IMR-90 (cell line): ENCODE measurements at regions not wholly inside any gene's neighbourhood (a gene's known extent, or its start where the extent isn't known, plus 50 kb on each side); places are given as distances from the start of the nearest gene placed in this dataset.

Source experiments
- ATAC-seq: fragments of 200-7000 bp; cut with Tn5 transposase; 2 replicates; pipeline ENCODE4 v1.9.1; 2020; ENCODE audit warnings: low read depth, mild to moderate bottlenecking, moderate library complexity
- BruUV-seq: library from RNA; stranded (reverse); fragments of 400-500 nt; replicated peaks from 2 replicates; lab custom pipeline; 2021; lab: Mats Ljungman, UMichigan
- CTCF ChIA-PET: fragments of 300-600 bp; formaldehyde crosslinking; extraction: SDS; loops from one replicate; lab custom pipeline; 2021; ENCODE audit warnings: antibody characterized with exemption; lab: Yijun Ruan, JAX
- POLR2A ChIA-PET: fragments of 300-600 bp; sonication (Branson Sonifier 250); formaldehyde crosslinking; loops from one replicate; lab custom pipeline; 2022; ENCODE audit warnings: antibody characterized with exemption; ENCODE audit not compliant: unreplicated experiment; lab: Charles Lee
- DNase-seq: peaks from one replicate; pipeline ENCODE4 v3.0.0; 2013
- H2AFZ ChIP-seq: replicated peaks from 2 replicates; pipeline ENCODE3; 2013; ENCODE audit warnings: low read length, mild to moderate bottlenecking; ENCODE audit not compliant: poor library complexity
- H2AK5ac ChIP-seq: 2 replicates; pipeline ENCODE4 v1.6.1; 2013; ENCODE audit warnings: low read depth, low read length, inconsistent platforms
- H2AK9ac ChIP-seq: replicated peaks from 2 replicates; pipeline ENCODE3; 2013; ENCODE audit warnings: mild to moderate bottlenecking, low read depth, low read length, moderate library complexity; ENCODE audit not compliant: poor library complexity
- H2BK120ac ChIP-seq: 2 replicates; pipeline ENCODE4 v1.6.1; 2013; ENCODE audit warnings: low read depth, low read length, inconsistent platforms
- H2BK15ac ChIP-seq: 3 replicates; pipeline ENCODE4 v1.6.1; 2013; ENCODE audit warnings: low read depth, low read length, inconsistent platforms
- H2BK20ac ChIP-seq: 2 replicates; pipeline ENCODE4 v1.6.1; 2013; ENCODE audit warnings: low read depth, mild to moderate bottlenecking, inconsistent platforms, low read length, moderate library complexity
- H2BK5ac ChIP-seq: 2 replicates; pipeline ENCODE4 v1.6.1; 2013; ENCODE audit warnings: mild to moderate bottlenecking, low read depth, low read length, inconsistent platforms; ENCODE audit not compliant: poor library complexity, severe bottlenecking
- H3K14ac ChIP-seq: replicated peaks from 2 replicates; pipeline ENCODE4 v1.6.1; 2013; ENCODE audit warnings: low read depth, low read length, inconsistent platforms
- H3K18ac ChIP-seq: 2 replicates; pipeline ENCODE4 v1.6.1; 2013; ENCODE audit warnings: low read depth, low read length, control low read depth
- H3K23ac ChIP-seq: 2 replicates; pipeline ENCODE4 v1.6.1; 2013; ENCODE audit warnings: low read depth, low read length, inconsistent platforms
- H3K27ac ChIP-seq: 2 replicates; pipeline ENCODE4 v1.5.1; 2013; ENCODE audit warnings: mild to moderate bottlenecking, control low read depth, low read length; ENCODE audit not compliant: insufficient read depth
- H3K27me3 ChIP-seq: 2 replicates; pipeline ENCODE4 v1.6.1; 2013; ENCODE audit warnings: low read length; ENCODE audit not compliant: control insufficient read depth, insufficient read depth
- H3K36me3 ChIP-seq: 2 replicates; pipeline ENCODE4 v1.6.1; 2013; ENCODE audit warnings: low read length, mixed read lengths; ENCODE audit not compliant: control insufficient read depth, insufficient read depth
- H3K4ac ChIP-seq: 2 replicates; pipeline ENCODE4 v1.6.1; 2013; ENCODE audit warnings: low read depth, low read length, inconsistent platforms
- H3K4me1 ChIP-seq: 2 replicates; pipeline ENCODE4 v1.6.1; 2013; ENCODE audit warnings: low read length, mixed read lengths; ENCODE audit not compliant: control insufficient read depth, insufficient read depth
- H3K4me2 ChIP-seq: 2 replicates; pipeline ENCODE4 v1.6.1; 2013; ENCODE audit warnings: low read depth, mild to moderate bottlenecking, control low read depth, low read length, moderate library complexity
- H3K4me3 ChIP-seq: 2 replicates; pipeline ENCODE4 v1.5.1; 2013; ENCODE audit warnings: low read depth, mild to moderate bottlenecking, control low read depth, low read length, moderate library complexity; ENCODE audit not compliant: insufficient read depth
- H3K56ac ChIP-seq: 2 replicates; pipeline ENCODE4 v1.6.1; 2013; ENCODE audit warnings: low read length, inconsistent platforms; ENCODE audit not compliant: insufficient read depth; ENCODE audit errors: extremely low read depth
- H3K79me1 ChIP-seq, 2 experiments: 2 replicates each; pipeline ENCODE4 v1.6.1; 2013; ENCODE audit warnings: low read length in 2 of 2, inconsistent platforms in 1 of 2, low read depth in 1 of 2
- H3K9ac ChIP-seq: 2 replicates; pipeline ENCODE4 v1.6.1; 2013; ENCODE audit warnings: low read depth, low read length, control low read depth
- H3K9me1 ChIP-seq: 2 replicates; pipeline ENCODE4 v1.6.1; 2013; ENCODE audit warnings: low read length, inconsistent platforms; ENCODE audit not compliant: insufficient read depth
- H3K9me3 ChIP-seq: 2 replicates; pipeline ENCODE4 v1.6.1; 2013; ENCODE audit warnings: low read length; ENCODE audit not compliant: control insufficient read depth, insufficient read depth
- H4K20me1 ChIP-seq: 2 replicates; pipeline ENCODE4 v1.6.1; 2013; ENCODE audit warnings: low read length, inconsistent platforms; ENCODE audit not compliant: insufficient read depth
- H4K5ac ChIP-seq: 2 replicates; pipeline ENCODE4 v1.6.1; 2013; ENCODE audit warnings: mild to moderate bottlenecking, low read depth, low read length, control low read depth
- H4K8ac ChIP-seq, 2 experiments: 2 replicates each; pipeline ENCODE4 v1.6.1; 2013; ENCODE audit warnings: low read depth in 2 of 2, low read length in 2 of 2, control low read depth in 1 of 2, inconsistent platforms in 1 of 2
- H4K91ac ChIP-seq: 2 replicates; pipeline ENCODE4 v1.6.1; 2013; ENCODE audit warnings: low read depth, low read length, inconsistent platforms; ENCODE audit not compliant: insufficient read depth
- BHLHE40 ChIP-seq: fragments of 150-350 bp; IDR thresholded peaks from 2 replicates; pipeline ENCODE4 v1.6.1; 2016; ENCODE audit warnings: mild to moderate bottlenecking, low read depth, low read length
- CEBPB ChIP-seq: IDR thresholded peaks from 2 replicates; pipeline ENCODE4 v1.6.1; 2012; ENCODE audit warnings: low read depth, low read length, improper control_type of control experiment
- CHD1 ChIP-seq: IDR thresholded peaks from 2 replicates; pipeline ENCODE4 v1.6.1; 2012; ENCODE audit warnings: low read depth, low read length, improper control_type of control experiment
- ELK1 ChIP-seq: fragments of 150-350 bp; IDR thresholded peaks from 2 replicates; pipeline ENCODE4 v1.6.1; 2016; ENCODE audit warnings: low read depth, mild to moderate bottlenecking, low read length, moderate library complexity, borderline replicate concordance
- FOS ChIP-seq: fragments of 150-350 bp; IDR thresholded peaks from 2 replicates; pipeline ENCODE4 v1.6.1; 2016; ENCODE audit warnings: low read depth, low read length
- MAFK ChIP-seq: IDR thresholded peaks from 2 replicates; pipeline ENCODE4 v1.6.1; 2012; ENCODE audit warnings: low read depth, low read length, improper control_type of control experiment
- MAZ ChIP-seq: IDR thresholded peaks from 2 replicates; pipeline ENCODE4 v1.6.1; 2012; ENCODE audit warnings: low read depth, mild to moderate bottlenecking, low read length, improper control_type of control experiment, moderate library complexity, borderline replicate concordance
- MXI1 ChIP-seq: IDR thresholded peaks from 2 replicates; pipeline ENCODE4 v1.6.1; 2012; ENCODE audit warnings: low read depth, mild to moderate bottlenecking, low read length, moderate library complexity, borderline replicate concordance
- NFE2L2 ChIP-seq: fragments of 150-350 bp; IDR thresholded peaks from 2 replicates; pipeline ENCODE4 v1.6.1; 2016; ENCODE audit warnings: low read depth, mild to moderate bottlenecking, low read length
- POLR2A ChIP-seq: IDR thresholded peaks from 2 replicates; pipeline ENCODE4 v1.6.1; 2012; ENCODE audit warnings: mild to moderate bottlenecking, low read depth, low read length
- RAD21 ChIP-seq: IDR thresholded peaks from 2 replicates; pipeline ENCODE4 v1.6.1; 2012; ENCODE audit warnings: low read length, improper control_type of control experiment
- RCOR1 ChIP-seq: IDR thresholded peaks from 2 replicates; pipeline ENCODE4 v1.6.1; 2012; ENCODE audit warnings: mild to moderate bottlenecking, low read length, improper control_type of control experiment; ENCODE audit not compliant: insufficient replicate concordance
- RFX5 ChIP-seq: IDR thresholded peaks from 2 replicates; pipeline ENCODE4 v1.8.0; 2012; ENCODE audit warnings: low read depth, mild to moderate bottlenecking, low read length, moderate library complexity
- SMC3 ChIP-seq: fragments of 150-350 bp; IDR thresholded peaks from 2 replicates; pipeline ENCODE4 v1.6.1; 2016; ENCODE audit warnings: low read depth, mild to moderate bottlenecking, antibody characterized with exemption, low read length, moderate library complexity
- USF2 ChIP-seq: fragments of 150-350 bp; IDR thresholded peaks from 2 replicates; pipeline ENCODE4 v1.6.1; 2017; ENCODE audit warnings: mild to moderate bottlenecking, antibody characterized with exemption, low read length, low read depth
- WGBS, 2 experiments: methylation state at CpG; one replicate each; pipeline versions ENCODE4 v1.1.5 to v1.1.7; 2013; ENCODE audit warnings: missing lambda C conversion rate in 2 of 2; ENCODE audit not compliant: insufficient read length in 1 of 2; ENCODE audit errors: extremely low coverage in 2 of 2; 5-methylcytosine and 5-hydroxymethylcytosine counted together
- dilution Hi-C: fragments of 300-500 bp; cut with HindIII; formaldehyde crosslinking; loops from one replicate; pipeline ENCODE4 v1.14.3; 2018; ENCODE audit warnings: low sequenced_read_pairs; ENCODE audit not compliant: unreplicated experiment
- in situ Hi-C: fragments of 300-500 bp; cut with MboI; formaldehyde crosslinking; loops from 3 replicates; pipeline ENCODE4 v1.14.3; 2019; ENCODE audit warnings: low sequenced_read_pairs, inconsistent platforms, mixed read lengths
- intact Hi-C: fragments of 100-400 bp; cut with micrococcal nuclease; formaldehyde crosslinking; loops from 2 replicates; pipeline ENCODE4 v1.10.0; 2022

- dilution Hi-C loops (no loop called here), intact Hi-C loops (no loop called here), in situ Hi-C loops (no loop called here)
- no peaks in the 10 kb centered on the region for H3K27me3 ChIP-seq
- H2BK20ac ChIP-seq, result no peak overlapping the region
- no peaks in the 10 kb centered on the region for H3K4me1 ChIP-seq
- no peak overlapping the region for H3K23ac ChIP-seq
- no peak overlapping the region for H4K8ac ChIP-seq
- no peak overlapping the region for H4K91ac ChIP-seq
- no peak overlapping the region for H2BK120ac ChIP-seq
- no peaks in the 10 kb centered on the region for H3K79me1 ChIP-seq
- no peak overlapping the region for H3K18ac ChIP-seq
- DNase-seq (no peak), ATAC-seq (no peak)
- H3K9ac ChIP-seq, result no peak overlapping the region
- no peak overlapping the region for H3K4me3 ChIP-seq
- H3K27ac ChIP-seq, result no peak overlapping the region
- no peaks in the 10 kb centered on the region for H3K9me3 ChIP-seq
- H2BK15ac ChIP-seq, result no peak overlapping the region
- WGBS, 2 experiments, result no CpG with 5 or more reads among the region's 4 CpGs
- ChIA-PET CTCF (no interaction called here), POLR2A (no interaction called here)
- no peaks in the 10 kb centered on the region for H4K20me1 ChIP-seq
- TF ChIP-seq SMC3 (no peak), RFX5 (no peak), BHLHE40 (no peak), NFE2L2 (no peak), FOS (no peak), ELK1 (no peak), USF2 (no peak), MXI1 (no peak), CHD1 (no peak), MAZ (no peak), MAFK (no peak), RAD21 (no peak), CEBPB (no peak), RCOR1 (no peak), POLR2A (no peak)
- H3K56ac ChIP-seq, result no peak overlapping the region
- H4K5ac ChIP-seq, result no peak overlapping the region
- no peaks in the 10 kb centered on the region for H3K36me3 ChIP-seq
- no peak overlapping the region for H2AK9ac ChIP-seq
- BruUV-seq, result no TSS peak
- H2BK5ac ChIP-seq, result no peak overlapping the region
- no peaks in the 10 kb centered on the region for H3K9me1 ChIP-seq
- H2AK5ac ChIP-seq, result no peak overlapping the region
- no peak overlapping the region for H2AFZ ChIP-seq
- H3K14ac ChIP-seq, result no peak overlapping the region
- H3K4ac ChIP-seq, result no peak overlapping the region
- H3K4me2 ChIP-seq, result no peak overlapping the region
Observed at GRCh38 chr3:81394651-81395524, 366.6 kb downstream of the GBE1 start.
